OCI-LY1 (cell line): ENCODE measurements at regions not wholly inside any gene's neighbourhood (a gene's known extent, or its start where the extent isn't known, plus 50 kb on each side); places are given as distances from the start of the nearest gene placed in this dataset.

Source experiments
- H2AFZ ChIP-seq: fragments of 200-600 bp; sonication (generic), shearing (Covaris generic); 2 replicates; pipeline ENCODE4 v1.6.0; 2014; ENCODE audit warnings: antibody characterized with exemption, mild to moderate bottlenecking, low read length
- H3F3A ChIP-seq: fragments of 200-600 bp; sonication (generic), shearing (Covaris generic); 2 replicates; pipeline ENCODE4 v1.6.0; 2014; ENCODE audit warnings: mild to moderate bottlenecking, antibody characterized with exemption, low read length, moderate library complexity; ENCODE audit not compliant: insufficient read depth
- H3K27ac ChIP-seq: fragments of 200-600 bp; sonication (generic); 2 replicates; pipeline ENCODE4 v1.5.1; 2014; ENCODE audit warnings: low read length, mixed run types, mild to moderate bottlenecking, low read depth; ENCODE audit not compliant: poor library complexity, severe bottlenecking
- H3K27me3 ChIP-seq: fragments of 200-600 bp; sonication (generic); 2 replicates; pipeline ENCODE4 v1.6.0; 2014; ENCODE audit warnings: antibody characterized with exemption, mild to moderate bottlenecking, low read length, moderate library complexity; ENCODE audit not compliant: insufficient read depth
- H3K36me3 ChIP-seq: fragments of 200-600 bp; sonication (generic); 2 replicates; pipeline ENCODE4 v1.6.1; 2014; ENCODE audit warnings: mild to moderate bottlenecking, antibody characterized with exemption, low read length, moderate library complexity, mixed read lengths; ENCODE audit not compliant: insufficient read depth
- H3K4me1 ChIP-seq: fragments of 200-600 bp; sonication (generic); 2 replicates; pipeline ENCODE4 v1.5.1; 2014; ENCODE audit warnings: mild to moderate bottlenecking, low read length, moderate library complexity; ENCODE audit not compliant: insufficient read depth, severe bottlenecking
- H3K4me2 ChIP-seq: fragments of 200-600 bp; sonication (generic), shearing (Covaris generic); 2 replicates; pipeline ENCODE4 v1.6.1; 2014; ENCODE audit warnings: low read length
- H3K4me3 ChIP-seq: fragments of 200-600 bp; sonication (generic); 2 replicates; pipeline ENCODE4 v1.5.1; 2014; ENCODE audit warnings: low read length, low read depth, mild to moderate bottlenecking, mixed read lengths; ENCODE audit not compliant: poor library complexity, severe bottlenecking
- H3K79me2 ChIP-seq: fragments of 200-600 bp; shearing (Covaris generic); 2 replicates; pipeline ENCODE4 v1.6.1; 2016; ENCODE audit warnings: mixed run types, low read length, mixed read lengths; ENCODE audit not compliant: insufficient read depth
- H3K9ac ChIP-seq: fragments of 200-600 bp; sonication (generic), shearing (Covaris generic); 2 replicates; pipeline ENCODE4 v1.6.1; 2014; ENCODE audit warnings: mild to moderate bottlenecking, low read length, mixed read lengths
- H3K9me2 ChIP-seq: fragments of 200-600 bp; sonication (generic), shearing (Covaris generic); 2 replicates; pipeline ENCODE4 v1.6.1; 2014; ENCODE audit warnings: low read depth, mild to moderate bottlenecking, low read length, mixed read lengths
- H3K9me3 ChIP-seq: fragments of 200-600 bp; shearing (Covaris generic); 2 replicates; pipeline ENCODE4 v1.6.1; 2014; ENCODE audit warnings: low read length, mixed read lengths
- H4K20me1 ChIP-seq: fragments of 200-600 bp; sonication (generic), shearing (Covaris generic); 2 replicates; pipeline ENCODE4 v1.6.0; 2016; ENCODE audit warnings: mild to moderate bottlenecking, low read length; ENCODE audit not compliant: insufficient read depth
- EZH2 ChIP-seq: fragments of 200-600 bp; sonication (generic), shearing (Covaris generic); IDR thresholded peaks from 2 replicates; pipeline ENCODE4 v1.8.0; 2017; ENCODE audit warnings: borderline replicate concordance, mixed run types, mild to moderate bottlenecking, antibody characterized with exemption, low read length, moderate library complexity, mixed read lengths
- TF ChIP-seq, protein P1 (sequence below): fragments of 200-600 bp; sonication (generic), shearing (Covaris generic); IDR thresholded peaks from 2 replicates; pipeline ENCODE4 v1.5.1; 2017; ENCODE audit warnings: mild to moderate bottlenecking, antibody characterized with exemption, low read length, moderate library complexity, mixed read lengths

DNA sequence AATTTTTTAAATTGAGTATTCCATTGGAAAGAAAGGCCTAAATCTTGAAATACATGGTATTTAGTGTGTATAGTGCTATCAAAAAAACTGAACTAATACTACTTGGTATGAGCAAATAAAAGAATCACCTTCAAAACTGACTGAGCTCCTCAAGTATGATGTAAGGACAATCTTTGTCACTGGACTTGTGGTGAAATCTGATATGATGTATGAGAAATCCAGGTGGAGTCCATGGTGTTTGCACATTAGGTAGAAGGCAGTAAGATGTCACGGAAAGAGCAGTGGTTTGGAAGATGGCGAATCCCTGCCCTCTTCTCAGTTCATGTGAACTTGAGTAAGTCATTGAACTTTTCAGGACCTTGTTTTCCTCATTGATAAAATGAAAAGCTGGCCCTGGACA is 62.1 kb upstream of the COL1A2 start:
- no peak overlapping the region for H2AFZ ChIP-seq
- H3K4me2 ChIP-seq = no peak overlapping the region
- no peaks in the 10 kb centered on the region for H3K79me2 ChIP-seq
- H3K9me2 ChIP-seq = no peaks in the 10 kb centered on the region
- no peaks in the 10 kb centered on the region for H3K9me3 ChIP-seq
- H3K36me3 ChIP-seq = no peaks in the 10 kb centered on the region
- H3K4me1 ChIP-seq = no peaks in the 10 kb centered on the region
- no peak overlapping the region for H3K9ac ChIP-seq
- no peaks in the 10 kb centered on the region for H3F3A ChIP-seq
- H3K27me3 ChIP-seq = no peaks in the 10 kb centered on the region
- no peak for TF ChIP-seq EZH2
- no peaks in the 10 kb centered on the region for H4K20me1 ChIP-seq
- H3K4me3 ChIP-seq = no peak overlapping the region
- H3K27ac ChIP-seq = no peak overlapping the region

- no peaks in the 10 kb centered on the region for H3F3A ChIP-seq
- TF ChIP-seq, protein P1, sequence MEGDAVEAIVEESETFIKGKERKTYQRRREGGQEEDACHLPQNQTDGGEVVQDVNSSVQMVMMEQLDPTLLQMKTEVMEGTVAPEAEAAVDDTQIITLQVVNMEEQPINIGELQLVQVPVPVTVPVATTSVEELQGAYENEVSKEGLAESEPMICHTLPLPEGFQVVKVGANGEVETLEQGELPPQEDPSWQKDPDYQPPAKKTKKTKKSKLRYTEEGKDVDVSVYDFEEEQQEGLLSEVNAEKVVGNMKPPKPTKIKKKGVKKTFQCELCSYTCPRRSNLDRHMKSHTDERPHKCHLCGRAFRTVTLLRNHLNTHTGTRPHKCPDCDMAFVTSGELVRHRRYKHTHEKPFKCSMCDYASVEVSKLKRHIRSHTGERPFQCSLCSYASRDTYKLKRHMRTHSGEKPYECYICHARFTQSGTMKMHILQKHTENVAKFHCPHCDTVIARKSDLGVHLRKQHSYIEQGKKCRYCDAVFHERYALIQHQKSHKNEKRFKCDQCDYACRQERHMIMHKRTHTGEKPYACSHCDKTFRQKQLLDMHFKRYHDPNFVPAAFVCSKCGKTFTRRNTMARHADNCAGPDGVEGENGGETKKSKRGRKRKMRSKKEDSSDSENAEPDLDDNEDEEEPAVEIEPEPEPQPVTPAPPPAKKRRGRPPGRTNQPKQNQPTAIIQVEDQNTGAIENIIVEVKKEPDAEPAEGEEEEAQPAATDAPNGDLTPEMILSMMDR = no peak
- no peak for TF ChIP-seq EZH2
- H3K9me3 ChIP-seq = no peaks in the 10 kb centered on the region
- no peak overlapping the region for H3K9ac ChIP-seq
- H3K4me1 ChIP-seq = no peaks in the 10 kb centered on the region
- no peaks in the 10 kb centered on the region for H3K36me3 ChIP-seq
- H3K4me2 ChIP-seq = no peak overlapping the region
- no peak overlapping the region for H3K27ac ChIP-seq
- no peaks in the 10 kb centered on the region for H3K9me2 ChIP-seq
- no peaks in the 10 kb centered on the region for H3K79me2 ChIP-seq
- no peak overlapping the region for H2AFZ ChIP-seq
- no peaks in the 10 kb centered on the region for H3K27me3 ChIP-seq
- no peak overlapping the region for H3K4me3 ChIP-seq
- no peaks in the 10 kb centered on the region for H4K20me1 ChIP-seq
Observed at GRCh38 chr7:94333810-94334209, 60.9 kb upstream of the COL1A2 start.

DNA sequence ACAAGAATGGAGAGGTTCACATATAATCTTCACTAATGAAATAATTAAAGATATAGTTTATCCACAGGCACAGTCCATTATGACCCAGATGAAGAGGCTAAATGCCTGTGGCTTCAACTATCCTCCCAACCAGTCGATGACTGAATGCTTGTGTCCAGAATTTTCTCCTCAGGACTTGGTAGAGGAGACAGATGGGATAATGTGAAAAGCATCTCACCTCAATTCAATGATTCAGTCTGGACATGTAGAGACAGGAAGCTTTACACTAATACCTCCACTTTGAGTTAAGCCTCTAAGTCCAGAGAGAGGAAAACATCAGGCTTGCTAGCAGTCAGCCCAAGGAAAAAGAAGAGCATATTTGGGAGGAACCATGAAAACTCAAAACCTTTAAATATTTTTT is 59.1 kb upstream of the COL1A2 start:
- H3K9ac ChIP-seq = no peak overlapping the region
- no peaks in the 10 kb centered on the region for H3K36me3 ChIP-seq
- no peak for TF ChIP-seq EZH2
- TF ChIP-seq, protein P1 = no peak
- no peaks in the 10 kb centered on the region for H4K20me1 ChIP-seq
- no peaks in the 10 kb centered on the region for H3K79me2 ChIP-seq
- no peaks in the 10 kb centered on the region for H3K9me3 ChIP-seq
- H3K4me1 ChIP-seq = no peaks in the 10 kb centered on the region
- H3K27ac ChIP-seq = no peak overlapping the region
- no peaks in the 10 kb centered on the region for H3F3A ChIP-seq
- H3K9me2 ChIP-seq = no peaks in the 10 kb centered on the region
- no peak overlapping the region for H3K4me3 ChIP-seq
- no peaks in the 10 kb centered on the region for H3K27me3 ChIP-seq
- H3K4me2 ChIP-seq = no peak overlapping the region
- no peak overlapping the region for H2AFZ ChIP-seq

DNA sequence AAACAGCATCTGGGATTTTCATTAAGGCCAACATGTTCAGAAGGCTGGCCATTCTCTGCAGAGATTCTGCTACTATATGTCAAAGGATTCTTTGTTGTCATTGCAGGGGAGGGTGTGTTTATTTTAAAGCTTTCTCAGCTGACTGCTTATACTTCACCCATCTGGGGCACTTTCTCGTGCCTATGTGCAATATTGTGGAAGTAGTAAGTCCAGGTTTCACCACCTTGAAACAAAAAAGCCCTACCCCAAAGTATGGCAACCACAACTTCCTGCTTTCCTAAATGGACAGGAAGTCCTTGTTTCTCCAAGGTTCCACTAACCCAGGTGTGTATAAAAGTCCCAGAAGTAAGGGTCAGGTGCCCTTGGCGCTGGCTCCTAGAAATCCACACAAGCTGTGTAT is 58.7 kb upstream of the COL1A2 start:
- no peaks in the 10 kb centered on the region for H3K9me2 ChIP-seq
- H3K9ac ChIP-seq = no peak overlapping the region
- no peaks in the 10 kb centered on the region for H3K9me3 ChIP-seq
- TF ChIP-seq, protein P1 = no peak
- TF ChIP-seq EZH2 = no peak
- no peaks in the 10 kb centered on the region for H3K4me1 ChIP-seq
- no peak overlapping the region for H2AFZ ChIP-seq
- no peak overlapping the region for H3K27ac ChIP-seq
- no peaks in the 10 kb centered on the region for H3F3A ChIP-seq
- H3K4me2 ChIP-seq = no peak overlapping the region
- H3K4me3 ChIP-seq = no peak overlapping the region
- no peaks in the 10 kb centered on the region for H3K36me3 ChIP-seq
- H3K79me2 ChIP-seq = no peaks in the 10 kb centered on the region
- H4K20me1 ChIP-seq = no peaks in the 10 kb centered on the region
- no peaks in the 10 kb centered on the region for H3K27me3 ChIP-seq
